Nucleus accumbens (tissue), 56 donors: ENCODE measurements at regions not wholly inside any gene's neighbourhood (a gene's known extent, or its start where the extent isn't known, plus 50 kb on each side); places are given as distances from the start of the nearest gene placed in this dataset.
A peak's percentile ranks its signal among the peaks of the same experiment; 100 is the strongest.
"Not testable (repeated sequence)": the region's sequence is repeated elsewhere in the genome, so short reads cannot be mapped to it uniquely, and the experiment has no call there.

ENCODE experiments used
- DNase-seq, 56 donors: peaks; one replicate each; lab custom pipeline; 2025; lab: John Stamatoyannopoulos, UW

GRCh38 chr6:150733726-150734125, 131.8 kb upstream of the MTHFD1L start:
- DNase-seq = no peak

- DNase-seq = peak in 13 of 56 donors; percentile 12 to 69 (median 26)
Measured at GRCh38 chr6:150734235-150734634, 131.3 kb upstream of the MTHFD1L start.

- no peak for DNase-seq
Measured at GRCh38 chr6:150735341-150735851, 130.1 kb upstream of the MTHFD1L start.

GRCh38 chr6:150738092-150738629, 127.3 kb upstream of the MTHFD1L start:
- no peak for DNase-seq

- no peak for DNase-seq
Measured at GRCh38 chr6:150739711-150740349, 125.7 kb upstream of the MTHFD1L start.

- DNase-seq = no peak
Measured at GRCh38 chr6:150740453-150740852, 125.0 kb upstream of the MTHFD1L start.

GRCh38 chr6:150741633-150742200, 123.8 kb upstream of the MTHFD1L start:
- no peak for DNase-seq

GRCh38 chr6:150744522-150745260, 120.8 kb upstream of the MTHFD1L start:
- no peak for DNase-seq

- DNase-seq = no peak
Measured at GRCh38 chr6:150745896-150746295, 119.6 kb upstream of the MTHFD1L start.

GRCh38 chr6:150747155-150747554, 118.3 kb upstream of the MTHFD1L start:
- DNase-seq = no peak

GRCh38 chr6:150749091-150749670, 116.3 kb upstream of the MTHFD1L start:
- no peak for DNase-seq

GRCh38 chr6:150751296-150751695, 114.2 kb upstream of the MTHFD1L start:
- DNase-seq = no peak

- DNase-seq = no peak
Measured at GRCh38 chr6:150752409-150752808, 113.1 kb upstream of the MTHFD1L start.

GRCh38 chr6:150753371-150754064, 112.0 kb upstream of the MTHFD1L start:
- DNase-seq = no peak

GRCh38 chr6:150755042-150755441, 110.5 kb upstream of the MTHFD1L start:
- DNase-seq = peak in 2 of 56 donors; percentile 6 to 41

- DNase-seq = no peak
Measured at GRCh38 chr6:150755524-150755923, 110.0 kb upstream of the MTHFD1L start.

- no peak for DNase-seq
Measured at GRCh38 chr6:150756173-150756572, 109.3 kb upstream of the MTHFD1L start.

GRCh38 chr6:150757807-150758206, 107.7 kb upstream of the MTHFD1L start:
- DNase-seq = not testable (repeated sequence)

- DNase-seq = no peak
Measured at GRCh38 chr6:150759483-150759882, 106.0 kb upstream of the MTHFD1L start.

GRCh38 chr6:150761771-150762170, 103.7 kb upstream of the MTHFD1L start:
- DNase-seq = no peak
